Smooth muscle cell (in vitro differentiated cells): ENCODE measurements at regions not wholly inside any gene's neighbourhood (a gene's known extent, or its start where the extent isn't known, plus 50 kb on each side); places are given as distances from the start of the nearest gene placed in this dataset.

ENCODE experiments used
- DNase-seq: peaks from one replicate; lab custom pipeline; 2025; ENCODE audit not compliant: unreplicated experiment; lab: John Stamatoyannopoulos, UW
- H2AFZ ChIP-seq: fragments of 200-600 bp; sonication (generic); 2 replicates; pipeline ENCODE4 v1.6.0; 2016; ENCODE audit warnings: antibody characterized with exemption, low read depth, mild to moderate bottlenecking
- H3F3A ChIP-seq: fragments of 200-600 bp; sonication (generic); 2 replicates; pipeline ENCODE4 v1.6.0; 2017; ENCODE audit warnings: antibody characterized with exemption, low read depth
- H3K27ac ChIP-seq: fragments of 200-600 bp; sonication (generic); 2 replicates; pipeline ENCODE4 v1.5.1; 2016; ENCODE audit warnings: low read depth, mild to moderate bottlenecking
- H3K27me3 ChIP-seq: fragments of 200-600 bp; sonication (generic); 2 replicates; pipeline ENCODE4 v1.6.1; 2016; ENCODE audit warnings: low read depth, mild to moderate bottlenecking
- H3K36me3 ChIP-seq: fragments of 200-600 bp; sonication (generic); 2 replicates; pipeline ENCODE4 v1.5.1; 2016; ENCODE audit warnings: low read depth
- H3K4me1 ChIP-seq: fragments of 200-600 bp; sonication (generic); 2 replicates; pipeline ENCODE4 v1.5.1; 2016; ENCODE audit warnings: low read depth
- H3K4me2 ChIP-seq: fragments of 200-600 bp; sonication (generic); 2 replicates; pipeline ENCODE4 v1.6.0; 2016; ENCODE audit warnings: mild to moderate bottlenecking
- H3K4me3 ChIP-seq: fragments of 200-600 bp; sonication (generic); 2 replicates; pipeline ENCODE4 v1.5.1; 2016; ENCODE audit warnings: mild to moderate bottlenecking
- H3K79me2 ChIP-seq: fragments of 200-600 bp; sonication (generic); 2 replicates; pipeline ENCODE4 v1.6.0; 2016; ENCODE audit warnings: low read depth, mild to moderate bottlenecking
- H3K9ac ChIP-seq: fragments of 200-600 bp; sonication (generic); 2 replicates; pipeline ENCODE4 v1.6.0; 2016; ENCODE audit warnings: low read depth
- H3K9me3 ChIP-seq: fragments of 200-600 bp; sonication (generic); replicated peaks from 2 replicates; pipeline ENCODE4 v1.5.1; 2016; ENCODE audit warnings: low read depth
- H4K20me1 ChIP-seq: fragments of 200-600 bp; sonication (generic); 2 replicates; pipeline ENCODE4 v1.6.0; 2016; ENCODE audit warnings: low read depth
- CTCF ChIP-seq: fragments of 200-600 bp; sonication (generic); IDR thresholded peaks from 2 replicates; pipeline ENCODE4 v1.5.1; 2017; ENCODE audit warnings: borderline replicate concordance, mild to moderate bottlenecking, antibody characterized with exemption; ENCODE audit not compliant: insufficient read depth, poor library complexity, severe bottlenecking
- WGBS: methylation state at CpG from one replicate; pipeline ENCODE4 v1.1.7; 2016; ENCODE audit warnings: low lambda C conversion rate; 5-methylcytosine and 5-hydroxymethylcytosine counted together

- Histone ChIP-seq H3K79me2 (no peaks in the 10 kb centered on the region), H3K27ac (no peak overlapping the region), H3K4me1 (no peaks in the 10 kb centered on the region), H3K4me3 (no peak overlapping the region), H3K36me3 (no peaks in the 10 kb centered on the region), H3K9ac (no peak overlapping the region), H3K27me3 (no peaks in the 10 kb centered on the region), H3F3A (no peaks in the 10 kb centered on the region), H2AFZ (no peak overlapping the region), H3K4me2 (no peak overlapping the region), H3K9me3 (no peaks in the 10 kb centered on the region), H4K20me1 (no peaks in the 10 kb centered on the region)
- TF ChIP-seq CTCF, result no peak
- WGBS, result 83% methylated on average over 10 of the region's 10 CpGs
- no peak for DNase-seq
Measured at GRCh38 chr5:175816348-175816747, 55.0 kb upstream of the CPLX2 start.

- Histone ChIP-seq H3K9me3 (no peaks in the 10 kb centered on the region), H3K4me1 (peaks cover 6% of the 10 kb centered on the region), H3K27me3 (no peaks in the 10 kb centered on the region), H4K20me1 (no peaks in the 10 kb centered on the region), H2AFZ (no peak overlapping the region), H3K36me3 (no peaks in the 10 kb centered on the region), H3K4me2 (no peak overlapping the region), H3F3A (no peaks in the 10 kb centered on the region), H3K9ac (no peak overlapping the region), H3K79me2 (no peaks in the 10 kb centered on the region), H3K27ac (no peak overlapping the region), H3K4me3 (no peak overlapping the region)
- WGBS, result 94% methylated on average over 6 of the region's 6 CpGs
- no peak for TF ChIP-seq CTCF
- no peak for DNase-seq
Measured at GRCh38 chr5:175819090-175819425, 52.3 kb upstream of the CPLX2 start.

GRCh38 chr5:175820230-175820629, 51.1 kb upstream of the CPLX2 start:
- no peaks in the 10 kb centered on the region for H4K20me1 ChIP-seq
- no peaks in the 10 kb centered on the region for H3K27me3 ChIP-seq
- no peaks in the 10 kb centered on the region for H3F3A ChIP-seq
- H3K79me2 ChIP-seq, result no peaks in the 10 kb centered on the region
- H3K4me2 ChIP-seq, result no peak overlapping the region
- H3K36me3 ChIP-seq, result no peaks in the 10 kb centered on the region
- no peak overlapping the region for H2AFZ ChIP-seq
- DNase-seq, result no peak
- WGBS, result 84% methylated on average over 9 of the region's 9 CpGs
- no peak overlapping the region for H3K4me3 ChIP-seq
- no peak overlapping the region for H3K9ac ChIP-seq
- H3K4me1 ChIP-seq, result peaks cover 8% of the 10 kb centered on the region
- H3K27ac ChIP-seq, result no peak overlapping the region
- no peaks in the 10 kb centered on the region for H3K9me3 ChIP-seq
- no peak for TF ChIP-seq CTCF
